ENCODE measurements at regions not wholly inside any gene's neighbourhood (a gene's known extent, or its start where the extent isn't known, plus 50 kb on each side); places are given as distances from the start of the nearest gene placed in this dataset.

DNA sequence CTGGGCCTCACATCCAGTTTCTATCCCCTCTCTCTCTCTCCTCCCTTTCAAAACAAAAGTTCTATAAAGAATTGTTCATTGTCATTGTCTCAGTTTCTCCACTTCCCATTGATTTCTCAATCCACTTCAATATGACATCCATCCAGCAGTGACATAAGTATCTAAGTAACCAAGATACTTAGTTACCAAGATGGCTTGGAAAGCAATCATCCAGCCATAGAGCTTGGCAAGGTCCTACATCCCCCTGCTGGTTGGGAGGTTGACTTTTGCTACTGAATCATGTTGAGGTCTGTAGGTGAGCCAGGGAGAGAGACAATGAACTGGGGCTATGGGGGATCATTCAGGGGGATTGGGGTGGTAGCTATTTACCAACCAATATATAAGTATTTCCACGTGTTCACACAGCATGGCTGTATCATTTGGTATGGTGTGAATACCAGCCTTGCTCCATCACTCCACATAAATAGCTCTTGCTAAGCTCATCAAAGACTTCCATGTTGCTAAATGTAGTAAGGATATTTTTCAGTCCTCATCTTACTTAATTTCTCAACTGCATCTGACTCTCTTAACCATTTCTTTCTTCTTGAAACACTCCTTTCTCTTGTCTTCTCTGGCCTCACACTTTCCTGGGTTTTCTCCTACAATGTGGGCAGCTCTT, 58.8 kb upstream of the NTRK3 start:
- no peaks in the 10 kb centered on the region for H3K9me3 Mint-ChIP-seq
- no peak overlapping the region for H3K4me3 Mint-ChIP-seq
- no peak for DNase-seq
- no peaks in the 10 kb centered on the region for H3K36me3 Mint-ChIP-seq
- H3K27ac Mint-ChIP-seq: no peak overlapping the region
- CTCF ChIA-PET: interaction anchor here (0.6 kb wide), 1 partner anchor 22 kb away, joined by 3 read pairs; no protein-coding TSS in a partner anchor
- peaks cover 4% of the 10 kb centered on the region for H3K27me3 Mint-ChIP-seq
- H3K4me1 Mint-ChIP-seq: no peaks in the 10 kb centered on the region

DNA sequence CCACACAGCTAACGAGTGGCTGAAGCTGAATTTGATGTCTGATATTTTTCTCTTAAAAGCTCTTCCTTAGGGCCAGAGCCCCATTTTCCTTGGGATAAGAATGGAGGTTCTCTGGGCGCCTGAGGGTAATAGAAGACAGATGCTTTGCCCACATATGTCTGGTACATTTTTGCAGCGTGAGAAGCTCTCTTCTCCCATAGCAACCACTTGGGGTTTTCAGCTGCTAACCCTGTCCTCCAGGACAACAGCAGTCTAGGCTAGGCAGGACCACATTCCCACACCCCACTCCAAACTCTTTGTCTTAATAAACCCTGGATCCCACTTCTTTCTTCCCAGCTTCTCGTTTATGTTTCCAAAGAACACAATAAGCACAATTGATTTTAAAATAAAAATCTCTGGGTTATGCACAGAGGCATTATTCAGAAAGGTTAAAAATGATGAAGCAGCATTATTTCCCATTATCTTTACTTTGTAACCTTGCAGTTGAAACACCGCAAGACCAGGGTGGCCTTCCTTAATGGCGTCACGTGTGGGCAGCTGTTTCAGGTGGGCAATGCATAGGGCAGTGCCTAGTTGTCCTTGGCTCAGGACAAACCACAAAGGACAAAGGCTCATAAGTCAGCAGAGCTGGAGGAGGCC, 56.5 kb upstream of the NTRK3 start:
- no peak overlapping the region for H3K27ac Mint-ChIP-seq
- H3K27me3 Mint-ChIP-seq: peaks cover 4% of the 10 kb centered on the region
- H3K36me3 Mint-ChIP-seq: no peaks in the 10 kb centered on the region
- H3K4me3 Mint-ChIP-seq: no peak overlapping the region
- no peaks in the 10 kb centered on the region for H3K9me3 Mint-ChIP-seq
- H3K4me1 Mint-ChIP-seq: no peaks in the 10 kb centered on the region
- no peak for DNase-seq
- CTCF ChIA-PET: interaction anchor here (0.7 to 1.4 kb wide), 2 partner anchors 39 to 131 kb away, joined by 3 to 4 read pairs; no protein-coding TSS in a partner anchor

DNA sequence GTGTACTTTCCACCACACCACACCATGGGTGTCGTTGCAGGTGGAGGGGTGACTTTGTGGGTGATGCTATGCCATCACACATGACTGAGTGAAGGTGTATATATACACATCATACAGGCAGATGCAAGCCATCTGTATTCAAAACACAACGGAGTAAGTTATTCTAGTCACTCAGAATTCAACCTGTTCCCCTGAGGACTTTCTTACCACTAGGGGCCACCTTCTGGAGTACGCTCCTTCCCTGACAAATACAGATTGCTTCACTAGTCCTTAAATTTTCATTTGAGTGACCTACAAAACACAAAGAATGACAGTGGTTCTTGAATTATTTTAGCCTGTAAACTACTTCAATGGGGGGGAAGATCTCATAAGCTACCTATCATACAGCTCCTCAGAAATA, 52.8 kb upstream of the NTRK3 start:
- H3K4me3 Mint-ChIP-seq: no peak overlapping the region
- H3K36me3 Mint-ChIP-seq: no peaks in the 10 kb centered on the region
- no peak for DNase-seq
- no peaks in the 10 kb centered on the region for H3K9me3 Mint-ChIP-seq
- CTCF ChIA-PET: interaction anchor here (0.8 kb wide), 1 partner anchor 189 kb away, joined by 3 read pairs; no protein-coding TSS in a partner anchor
- H3K4me1 Mint-ChIP-seq: no peaks in the 10 kb centered on the region
- no peaks in the 10 kb centered on the region for H3K27me3 Mint-ChIP-seq
- no peak overlapping the region for H3K27ac Mint-ChIP-seq

DNA sequence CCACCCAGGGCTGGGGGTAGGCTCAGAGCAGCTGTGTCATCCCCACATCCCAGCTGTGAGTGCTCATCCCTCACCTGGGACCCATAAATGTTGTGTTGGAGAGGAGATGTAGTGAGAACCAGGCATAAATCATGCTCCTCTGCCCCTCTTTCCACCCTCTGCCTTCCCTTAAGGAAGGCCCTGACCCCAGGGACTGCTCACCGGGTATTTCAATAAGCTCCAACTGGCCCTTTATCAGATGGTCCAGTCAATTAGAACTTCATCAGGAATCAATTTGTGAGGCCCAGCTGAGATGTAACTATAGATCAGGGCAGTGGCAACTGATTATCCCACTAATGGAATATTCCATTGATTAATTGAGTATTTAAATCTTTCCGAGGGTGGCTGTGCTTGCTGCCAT, 50.8 kb upstream of the NTRK3 start:
- no peak overlapping the region for H3K4me3 Mint-ChIP-seq
- H3K27me3 Mint-ChIP-seq: no peaks in the 10 kb centered on the region
- H3K4me1 Mint-ChIP-seq: no peaks in the 10 kb centered on the region
- CTCF ChIA-PET: interaction anchor here (0.6 to 1.0 kb wide), 2 partner anchors 113 to 143 kb away, joined by 3 read pairs; no protein-coding TSS in a partner anchor
- DNase-seq: no peak
- no peaks in the 10 kb centered on the region for H3K9me3 Mint-ChIP-seq
- H3K36me3 Mint-ChIP-seq: no peaks in the 10 kb centered on the region
- H3K27ac Mint-ChIP-seq: no peak overlapping the region

All from activated naive CD4-positive, alpha-beta T cell treated with anti-CD3 and anti-CD28 coated beads, Interleukin-2, amount 10 ng/mL, durations not matched to agents 7 days and 5 days (primary cell).